NK-92 treated with Interleukin-12 subunit alpha and Interleukin-12 subunit beta, amount 100 ng/mL, for 24 hours (cell line): ENCODE measurements at regions not wholly inside any gene's neighbourhood (a gene's known extent, or its start where the extent isn't known, plus 50 kb on each side); places are given as distances from the start of the nearest gene placed in this dataset.

Source experiments
- DNase-seq: peaks from one replicate; lab custom pipeline; 2025; lab: John Stamatoyannopoulos, UW

DNA sequence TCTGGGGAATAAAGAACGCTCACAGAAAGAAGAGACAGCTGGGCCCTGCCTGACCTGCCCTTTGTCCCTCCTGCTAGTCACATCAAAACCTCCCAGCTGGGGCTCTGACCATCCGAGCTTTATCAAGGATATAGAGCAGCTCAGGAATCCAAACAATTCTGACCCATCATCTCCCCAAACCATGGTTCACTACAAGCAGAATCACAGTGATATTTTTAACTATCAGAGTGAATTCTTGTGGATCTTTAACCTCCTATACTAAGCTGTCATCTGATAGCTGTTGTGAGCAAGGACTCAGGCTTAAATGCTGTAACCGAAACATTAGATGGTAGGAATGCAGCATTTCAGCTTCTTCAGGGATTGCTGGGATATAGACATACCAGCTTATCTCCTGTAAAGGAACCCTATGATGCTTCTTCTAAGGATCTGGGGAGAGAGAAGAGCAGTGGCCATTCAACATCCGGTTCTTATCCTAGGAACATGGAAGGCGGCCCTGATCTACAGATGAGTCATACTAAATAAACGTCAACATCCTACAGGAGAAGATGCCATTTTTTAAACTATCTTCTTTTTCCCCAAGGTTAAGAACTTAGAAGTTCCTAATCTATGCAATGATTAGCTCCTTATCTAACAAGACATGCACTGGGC is 84.7 kb upstream of the AKIP1 start:
- DNase-seq = no peak

DNA sequence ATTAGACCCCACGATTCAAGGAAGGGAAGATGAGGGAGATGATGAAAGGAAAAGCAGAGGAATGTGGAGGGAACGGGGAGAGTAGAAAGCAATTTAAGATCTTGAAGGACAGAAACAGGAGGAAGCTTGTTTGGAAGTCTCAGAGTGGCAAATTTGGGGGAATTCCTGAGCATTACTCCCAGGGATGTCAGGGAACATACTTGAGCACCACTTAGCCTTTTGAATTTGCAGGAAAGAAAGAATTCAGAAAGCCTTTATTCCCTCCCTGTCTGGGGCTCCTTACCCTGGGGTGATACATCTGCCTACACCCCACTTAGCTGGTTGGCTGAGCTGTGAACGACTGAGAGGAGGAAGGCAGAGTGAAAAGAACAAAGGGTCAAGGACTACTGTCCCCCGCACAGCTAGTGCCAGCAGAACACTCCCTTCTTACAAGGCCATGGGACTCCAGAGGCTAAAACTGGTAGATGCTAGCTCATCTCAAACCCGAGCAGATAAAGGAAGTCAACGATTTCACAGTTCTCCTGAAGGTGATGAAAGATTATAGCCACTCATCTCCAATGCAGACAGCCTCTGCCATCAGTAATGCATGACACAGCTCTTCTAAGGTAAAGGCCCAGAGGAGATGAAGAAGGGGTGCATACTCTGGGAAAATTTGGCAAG is 84.0 kb upstream of the AKIP1 start:
- no peak for DNase-seq

- DNase-seq = no peak
Measured at GRCh38 chr11:8828046-8828445, 82.9 kb upstream of the AKIP1 start.

DNA sequence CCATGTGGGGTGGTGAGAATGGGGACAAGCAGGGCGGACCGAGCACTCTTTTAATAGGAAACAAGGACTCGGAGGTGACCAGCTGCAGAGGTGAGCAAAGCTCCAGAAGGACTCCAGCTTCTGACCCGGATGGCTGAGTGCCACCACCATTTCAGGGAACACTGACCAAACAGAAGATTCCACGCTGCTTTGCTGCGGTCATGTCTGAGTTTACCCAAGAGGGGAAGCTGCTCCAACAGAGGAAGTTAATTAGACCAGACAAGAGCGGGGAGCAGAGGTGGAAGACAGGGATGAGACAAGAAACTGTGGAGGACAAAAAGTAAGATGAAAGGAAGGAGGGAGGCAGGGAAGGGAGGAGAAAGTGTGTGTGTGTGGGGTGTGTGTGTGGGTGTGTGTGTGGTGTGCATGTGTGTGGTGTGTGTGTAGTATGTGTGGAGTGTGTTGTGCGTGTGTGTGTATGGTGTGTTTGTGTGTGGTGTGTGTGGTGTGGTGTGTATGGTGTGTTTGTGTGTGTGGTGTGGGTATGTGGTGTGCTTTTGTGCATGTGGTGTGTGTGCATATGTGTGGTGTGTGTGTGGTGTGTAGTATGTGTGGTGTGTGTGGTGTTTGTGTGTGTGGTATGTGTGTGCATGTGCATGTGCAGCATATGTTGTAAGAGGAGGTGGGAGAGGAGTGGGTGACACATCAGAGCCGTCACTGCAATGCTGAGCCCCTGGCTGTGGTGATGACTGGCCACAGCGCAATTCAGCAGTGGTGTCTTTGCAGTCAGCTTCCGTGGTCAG is 82.2 kb upstream of the AKIP1 start:
- DNase-seq = no peak

DNA sequence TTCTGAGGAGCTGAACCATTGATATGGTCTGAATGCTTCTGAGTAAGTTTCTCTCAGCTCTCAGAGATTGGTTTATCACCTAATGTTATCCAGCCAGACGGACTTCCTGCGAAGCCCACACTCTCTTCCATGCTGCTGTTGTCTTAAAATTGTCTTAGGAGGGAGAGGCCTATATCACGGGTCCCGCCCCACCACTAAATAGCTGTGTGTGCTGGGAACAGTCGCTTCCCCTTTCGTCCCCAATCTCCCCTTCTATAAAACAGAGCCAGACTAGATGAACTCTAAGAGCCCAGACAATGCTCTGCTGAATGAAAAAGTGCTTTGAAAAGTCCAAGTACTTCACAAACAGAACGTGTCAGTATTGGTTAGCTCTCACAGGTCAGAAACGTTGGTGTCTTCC is 81.4 kb upstream of the AKIP1 start:
- DNase-seq = no peak

DNA sequence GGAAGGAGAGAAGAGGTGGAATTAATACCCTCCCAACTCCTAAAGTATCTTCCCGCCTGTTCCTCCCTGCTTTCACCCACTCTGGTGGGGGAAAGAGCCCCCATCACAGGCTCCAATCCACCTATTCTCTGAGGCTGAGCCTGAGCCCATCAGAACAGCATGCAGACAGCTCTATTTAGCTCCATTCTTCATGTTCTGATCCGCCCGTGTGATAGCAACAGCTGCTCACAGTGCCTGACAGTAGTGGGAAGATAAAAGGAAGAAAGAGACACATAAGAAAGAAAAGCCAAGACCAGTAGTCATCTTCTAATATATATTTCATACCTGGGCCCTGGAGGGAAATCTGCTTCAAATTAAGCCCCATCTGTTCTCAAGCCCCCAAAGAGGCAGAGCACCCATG is 80.3 kb upstream of the AKIP1 start:
- no peak for DNase-seq

DNA sequence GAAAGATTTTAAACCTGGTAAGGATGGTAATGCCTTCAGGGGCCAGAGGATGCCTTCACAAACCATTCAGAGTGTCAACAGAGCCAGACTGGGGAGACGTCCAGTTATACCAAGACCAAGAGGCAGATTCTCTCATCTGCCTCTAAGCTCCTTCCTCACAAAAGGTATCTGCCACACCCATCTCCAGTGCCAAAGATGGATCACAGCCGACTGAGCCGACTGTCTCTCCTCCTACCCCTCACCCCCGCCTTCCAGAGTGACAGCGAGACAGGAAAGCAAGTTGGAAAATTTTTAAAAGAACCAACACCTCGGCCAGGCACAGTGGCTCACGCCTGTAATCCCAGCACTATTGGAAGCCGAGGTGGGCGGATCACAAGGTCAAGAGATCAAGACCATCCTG is 79.1 kb upstream of the AKIP1 start:
- DNase-seq = no peak

DNA sequence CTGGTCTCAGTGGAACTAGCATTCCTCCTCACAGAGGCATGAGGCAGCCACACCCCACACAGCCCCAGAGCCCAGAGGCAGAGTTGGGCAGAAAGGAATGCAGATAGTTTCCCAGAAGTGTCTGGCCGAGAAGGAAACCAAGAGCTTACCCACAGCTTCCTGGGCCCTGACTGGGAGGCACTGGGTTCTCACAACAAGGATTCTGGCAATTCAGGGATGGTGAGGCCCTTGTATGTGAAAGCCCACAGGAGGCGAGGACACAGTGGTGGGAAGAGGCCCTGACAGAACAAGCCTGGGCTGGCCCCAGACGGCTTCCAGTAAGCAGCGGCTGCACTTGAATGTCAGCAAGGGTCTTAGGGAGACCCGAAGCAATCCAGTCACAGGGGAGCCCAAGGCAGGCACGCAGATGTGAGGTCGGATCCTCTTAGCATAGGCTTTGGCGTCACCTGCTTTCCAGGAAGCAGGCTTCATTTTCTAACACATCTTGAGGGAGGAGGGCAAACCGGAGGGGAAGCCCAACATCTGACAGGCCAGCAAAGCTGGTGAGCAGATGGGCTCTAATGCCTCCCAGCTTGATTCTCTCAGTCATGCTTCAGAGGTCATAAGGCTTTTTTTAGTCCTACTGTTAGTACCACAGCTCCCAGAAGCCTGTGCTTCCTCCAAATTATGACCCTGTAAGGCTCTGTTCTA is 78.3 kb upstream of the AKIP1 start:
- no peak for DNase-seq

DNA sequence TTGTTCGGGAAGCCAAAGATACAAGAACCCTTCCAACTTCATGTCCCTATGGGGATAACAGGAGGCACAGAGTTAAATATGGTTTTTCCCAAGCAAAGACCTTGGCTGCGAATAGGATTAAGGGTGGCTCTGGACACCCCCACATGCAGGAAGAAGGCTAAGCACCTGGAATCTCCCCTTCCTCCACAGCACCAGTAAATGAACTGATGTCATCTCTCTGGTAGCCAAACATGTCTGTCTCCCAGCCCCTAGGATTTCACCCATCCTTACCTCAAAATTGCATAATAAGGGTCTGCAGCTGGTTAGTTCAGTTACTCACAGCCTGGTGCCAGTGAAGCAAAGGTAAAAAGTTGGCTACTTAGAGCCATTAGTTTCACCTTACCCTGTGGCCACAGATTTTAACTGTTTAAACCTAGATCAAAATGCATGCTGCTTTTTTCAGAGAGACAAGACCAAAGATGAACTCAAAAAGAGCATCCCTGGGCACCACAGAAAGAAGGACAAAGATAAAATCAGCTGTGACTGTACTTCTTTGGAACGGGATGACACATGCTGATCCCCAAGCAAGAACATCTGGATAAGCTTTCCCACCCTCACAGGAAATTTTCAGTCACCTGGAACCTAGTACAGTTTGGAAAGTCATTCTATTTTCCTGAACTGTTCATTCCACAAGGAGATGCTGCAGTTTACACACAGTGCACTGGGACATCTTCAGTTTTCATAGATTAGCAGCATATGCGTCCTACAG is 77.2 kb upstream of the AKIP1 start:
- no peak for DNase-seq

GRCh38 chr11:8834379-8834778 is 76.6 kb upstream of the AKIP1 start:
- DNase-seq = no peak

GRCh38 chr11:8838248-8838647 is 72.7 kb upstream of the AKIP1 start:
- no peak for DNase-seq

GRCh38 chr11:8839306-8839956 is 71.6 kb upstream of the AKIP1 start:
- no peak for DNase-seq

DNA sequence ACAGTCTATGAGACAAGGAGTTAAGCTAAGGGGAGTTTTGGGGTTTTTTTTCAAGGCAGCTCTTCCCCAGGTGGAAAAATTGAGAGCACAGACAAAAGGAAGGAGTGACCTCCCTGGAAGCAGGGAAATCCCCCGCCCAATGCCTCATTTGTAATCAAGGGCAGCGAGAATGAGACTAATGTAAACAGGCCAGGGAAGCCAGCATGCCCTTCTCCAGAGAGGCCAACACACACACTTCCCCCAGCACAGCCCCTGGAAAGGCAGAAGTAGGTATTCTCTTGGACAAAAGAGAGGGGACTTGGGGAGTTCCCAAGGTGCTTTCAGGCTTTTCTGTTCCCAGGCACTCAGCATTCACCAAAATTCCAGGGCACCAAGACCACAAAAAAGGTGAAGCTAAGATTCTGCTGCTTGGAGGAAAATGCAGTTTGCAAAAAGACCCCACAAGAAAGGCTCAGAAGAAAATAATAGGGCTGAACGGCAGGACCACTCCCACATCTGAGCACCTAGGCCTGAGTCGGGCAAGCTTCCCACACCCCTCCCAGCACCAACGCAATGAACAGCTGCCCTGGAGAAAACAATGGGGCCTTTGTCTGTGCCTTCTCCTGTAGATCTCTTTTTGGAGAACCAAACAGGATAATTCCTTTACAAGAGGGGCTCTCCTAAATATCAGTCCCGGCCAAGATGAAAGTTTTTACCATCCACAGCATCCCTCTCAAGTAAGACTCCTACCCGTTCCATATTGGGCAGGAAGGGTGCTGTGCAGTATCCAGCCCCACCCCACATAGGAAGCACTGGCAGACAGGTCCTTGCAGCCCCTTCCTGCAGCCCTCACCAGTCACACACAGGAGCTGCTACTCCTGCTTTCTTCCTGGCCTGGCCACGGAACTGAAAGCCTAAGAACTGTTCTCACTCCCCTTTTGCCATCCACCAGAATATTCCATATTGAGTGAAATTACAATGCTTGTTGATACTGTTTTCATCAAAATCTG is 70.7 kb upstream of the AKIP1 start:
- no peak for DNase-seq

GRCh38 chr11:8841899-8842298 is 69.1 kb upstream of the AKIP1 start:
- DNase-seq = no peak

- no peak for DNase-seq
Measured at GRCh38 chr11:8858808-8859207, 52.2 kb upstream of the AKIP1 start.
